Breast epithelium (tissue), 4 donors: ENCODE measurements at regions not wholly inside any gene's neighbourhood (a gene's known extent, or its start where the extent isn't known, plus 50 kb on each side); places are given as distances from the start of the nearest gene placed in this dataset.

ENCODE experiments used
- DNase-seq, 2 donors: peaks; one replicate each; pipeline ENCODE4 v3.0.0-alpha.2; 2019; ENCODE audit warnings: low spot score in 2 of 2
- H3K27ac ChIP-seq, 2 donors: fragments of 200-600 bp; sonication (generic) in 1 of 2; one replicate each; pipeline ENCODE4 v1.5.1; 2016 to 2019; ENCODE audit warnings: mild to moderate bottlenecking in 1 of 2
- H3K27me3 ChIP-seq, 2 donors: fragments of 200-600 bp; sonication (generic) in 1 of 2; one replicate each; pipeline versions ENCODE4 v1.5.1 to v1.6.0; 2017 to 2019; ENCODE audit warnings: control low read depth in 1 of 2, mild to moderate bottlenecking in 1 of 2
- H3K36me3 ChIP-seq: fragments of 200-600 bp; one replicate; pipeline ENCODE4 v1.5.1; 2019
- H3K4me1 ChIP-seq, 2 donors: fragments of 200-600 bp; sonication (generic); one replicate each; pipeline ENCODE4 v1.5.1; 2016 to 2019; ENCODE audit warnings: control low read depth in 1 of 2
- H3K4me3 ChIP-seq, 3 donors: fragments of 200-600 bp; sonication (generic); 1 replicate in 2 of 3; 2 replicates in 1 of 3; pipeline ENCODE4 v1.5.1; 2016 to 2019; ENCODE audit warnings: mild to moderate bottlenecking in 3 of 3, moderate library complexity in 2 of 3
- H3K9me3 ChIP-seq, 2 donors: fragments of 200-600 bp; sonication (generic) in 1 of 2; one replicate each; pipeline ENCODE4 v1.5.1; 2016 to 2019; ENCODE audit warnings: control low read depth in 1 of 2
- CTCF ChIP-seq, 3 donors: fragments of 450-650 bp; IDR thresholded peaks; one replicate each; pipeline ENCODE4 v1.5.1; 2016 to 2017; ENCODE audit warnings: antibody characterized with exemption in 3 of 3, mild to moderate bottlenecking in 3 of 3, moderate library complexity in 3 of 3
- POLR2A ChIP-seq: fragments of 450-650 bp; IDR thresholded peaks from one replicate; pipeline ENCODE4 v1.6.1; 2016; ENCODE audit warnings: antibody characterized with exemption, mild to moderate bottlenecking, moderate library complexity
- POLR2AphosphoS5 ChIP-seq, 3 donors: sonication (generic); formaldehyde crosslinking; IDR thresholded peaks; one replicate each; pipeline ENCODE4 v1.6.1; 2017; ENCODE audit warnings: antibody characterized with exemption in 3 of 3
- intact Hi-C: fragments of 100-400 bp; cut with DNase I; formaldehyde crosslinking; loops from one replicate; pipeline ENCODE4 v1.15.1; 2023; ENCODE audit warnings: low total_unique reads

- intact Hi-C loops, result no loop called here
- no peak overlapping the region for H3K4me3 ChIP-seq
- TF ChIP-seq POLR2A, result no peak
- H3K9me3 ChIP-seq, result no peaks in the 10 kb centered on the region
- H3K27me3 ChIP-seq, result peaks cover 0 to 21% of the 10 kb centered on the region in 2 donors
- no peak for DNase-seq
- H3K36me3 ChIP-seq, result no peaks in the 10 kb centered on the region
- H3K27ac ChIP-seq, result no peak overlapping the region
- H3K4me1 ChIP-seq, result no peaks in the 10 kb centered on the region
These were observed 211.9 kb downstream of the OLFM4 start for GRCh38 chr13:53240401-53241025.

DNA sequence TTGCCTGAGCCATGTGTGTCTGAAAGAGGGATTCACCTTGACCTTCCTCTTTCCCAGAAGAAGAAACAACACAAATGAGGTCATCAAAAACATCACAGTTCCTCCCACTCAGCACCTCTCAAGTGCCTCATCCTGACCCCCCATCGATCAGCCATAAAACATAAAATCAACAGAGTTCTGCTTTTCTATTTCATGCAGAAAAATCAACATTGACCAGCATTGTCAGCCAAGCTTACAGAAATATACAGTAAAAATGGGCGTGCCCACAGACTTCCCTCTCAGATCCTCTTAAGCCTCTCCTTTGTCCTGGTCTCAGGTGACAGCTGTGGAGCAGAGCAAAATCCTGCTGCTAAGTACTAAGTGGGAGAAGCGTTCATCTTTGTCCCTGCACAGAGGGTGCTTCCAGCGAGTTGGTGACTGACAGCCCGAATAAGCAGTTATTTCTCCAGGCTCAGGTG lies 213.3 kb downstream of the OLFM4 start:
- TF ChIP-seq POLR2A (no peak), POLR2AphosphoS5 (IDR thresholded peaks at IDR 0.05) (no peak), CTCF (IDR thresholded peaks at IDR 0.05) (no peak)
- no peaks in the 10 kb centered on the region for H3K36me3 ChIP-seq
- no peak overlapping the region for H3K27ac ChIP-seq
- H3K4me3 ChIP-seq, result no peak overlapping the region
- intact Hi-C loops, result no loop called here
- H3K27me3 ChIP-seq, result peaks cover 0 to 21% of the 10 kb centered on the region in 2 donors
- no peak for DNase-seq
- no peaks in the 10 kb centered on the region for H3K4me1 ChIP-seq
- no peaks in the 10 kb centered on the region for H3K9me3 ChIP-seq

GRCh38 chr13:53249236-53249635 lies 220.6 kb downstream of the OLFM4 start:
- DNase-seq, result no peak
- no peak overlapping the region for H3K27ac ChIP-seq
- H3K27me3 ChIP-seq, result peaks cover 0 to 4% of the 10 kb centered on the region in 2 donors
- H3K4me1 ChIP-seq, result no peaks in the 10 kb centered on the region
- H3K36me3 ChIP-seq, result no peaks in the 10 kb centered on the region
- no peaks in the 10 kb centered on the region for H3K9me3 ChIP-seq
- TF ChIP-seq CTCF (IDR thresholded peaks at IDR 0.05) (no peak), POLR2AphosphoS5 (IDR thresholded peaks at IDR 0.05) (no peak), POLR2A (no peak)
- H3K4me3 ChIP-seq, result no peak overlapping the region
- intact Hi-C loops, result no loop called here

- Histone ChIP-seq H3K27ac (no peak overlapping the region), H3K4me1 (no peaks in the 10 kb centered on the region), H3K27me3 (no peaks in the 10 kb centered on the region), H3K9me3 (no peaks in the 10 kb centered on the region), H3K4me3 (no peak overlapping the region), H3K36me3 (no peaks in the 10 kb centered on the region)
- DNase-seq, result no peak
- TF ChIP-seq POLR2AphosphoS5 (IDR thresholded peaks at IDR 0.05) (no peak), CTCF (IDR thresholded peaks at IDR 0.05) (peak; percentile 31 to 54 (median 54)), POLR2A (no peak)
- intact Hi-C loops, result no loop called here
These were observed 221.8 kb downstream of the OLFM4 start for GRCh38 chr13:53250272-53250875.

- no peak for DNase-seq
- Histone ChIP-seq H3K36me3 (no peaks in the 10 kb centered on the region), H3K4me1 (no peaks in the 10 kb centered on the region), H3K27me3 (peaks cover 0 to 2% of the 10 kb centered on the region in 2 donors), H3K9me3 (no peaks in the 10 kb centered on the region), H3K27ac (no peak overlapping the region), H3K4me3 (no peak overlapping the region)
- intact Hi-C loops, result no loop called here
- TF ChIP-seq POLR2AphosphoS5 (IDR thresholded peaks at IDR 0.05) (no peak), CTCF (IDR thresholded peaks at IDR 0.05) (no peak), POLR2A (no peak)
These were observed 222.4 kb downstream of the OLFM4 start for GRCh38 chr13:53250977-53251376.
